Adrenal gland (tissue), 9 donors: ENCODE measurements at regions not wholly inside any gene's neighbourhood (a gene's known extent, or its start where the extent isn't known, plus 50 kb on each side); places are given as distances from the start of the nearest gene placed in this dataset.

Experiments used
- DNase-seq, 7 donors: peaks; one replicate each; pipeline ENCODE4 v3.0.0-alpha.2; 2019 to 2020
- H3K27ac ChIP-seq, 5 donors: fragments of 200-600 bp; sonication (generic) in 4 of 5; 1 replicate in 3 of 5; 2 replicates in 2 of 5; pipeline versions ENCODE4 v1.5.1 to v1.8.0; 2016 to 2020; ENCODE audit warnings: mild to moderate bottlenecking in 1 of 5
- H3K27me3 ChIP-seq: fragments of 200-600 bp; 2 replicates; pipeline ENCODE4 v1.8.0; 2021
- H3K36me3 ChIP-seq, 2 donors: fragments of 200-600 bp; replicated peaks in 1 of 2; 1 replicate in 1 of 2; 2 replicates in 1 of 2; pipeline versions ENCODE4 v1.5.1 to v1.8.0; 2018 to 2022
- H3K4me1 ChIP-seq, 2 donors: fragments of 200-600 bp; replicated peaks in 1 of 2; 1 replicate in 1 of 2; 2 replicates in 1 of 2; pipeline versions ENCODE4 v1.5.1 to v1.8.0; 2018 to 2021
- H3K4me3 ChIP-seq, 4 donors: fragments of 200-600 bp; sonication (generic) in 3 of 4; one replicate each; pipeline ENCODE4 v1.5.1; 2016 to 2018
- H3K9me3 ChIP-seq, 3 donors: fragments of 200-600 bp; sonication (generic) in 1 of 3; replicated peaks in 1 of 3; 1 replicate in 2 of 3; 2 replicates in 1 of 3; pipeline versions ENCODE4 v1.5.1 to v1.8.0; 2016 to 2021
- CTCF ChIP-seq, 6 experiments: fragments of 450-650 bp in 4 of 6; fragments of 200-600 bp in 2 of 6; sonication (generic) in 1 of 6; IDR thresholded peaks; 1 replicate in 5 of 6; 2 replicates in 1 of 6; pipeline versions ENCODE4 v1.5.1 to v1.8.0; 2016 to 2021; ENCODE audit warnings: antibody characterized with exemption in 6 of 6, mild to moderate bottlenecking in 2 of 6, moderate library complexity in 1 of 6
- POLR2A ChIP-seq, 2 donors: fragments of 450-650 bp; IDR thresholded peaks; one replicate each; pipeline ENCODE4 v1.6.1; 2017; ENCODE audit warnings: antibody characterized with exemption in 2 of 2, mild to moderate bottlenecking in 2 of 2, moderate library complexity in 1 of 2
- WGBS, 4 donors: extraction: QIAGEN DNeasy Blood & Tissue Kit in 2 of 4; methylation state at CpG; one replicate each; pipeline versions ENCODE4 v1.1.5 to v1.1.7; 2013 to 2017; 5-methylcytosine and 5-hydroxymethylcytosine counted together
- intact Hi-C, 2 donors: fragments of 100-400 bp; cut with DNase I; formaldehyde crosslinking; loops; one replicate each; pipeline versions ENCODE4 v1.14.1 to v1.15.0; 2022 to 2023
- donor health status: healthy with polysubstance abuse.
- donor health status: Bipolar disorder and iron deficiency.
- donor health status: DM: yes; HTN: yes; CAD: no.
- donor health status: DM: no; HTN: no; CAD: no.
- donor health status: DM: no; HTN: no; CAD: no.

- 74 to 89% (median 84%) methylated on average over 5 of the region's 5 CpGs for WGBS, 4 donors
These were observed 143.6 kb downstream of the COPRS start for GRCh38 chr17:31715446-31715845.

GRCh38 chr17:31704483-31704882 lies 154.6 kb downstream of the COPRS start:
- Histone ChIP-seq H3K27ac (no peak overlapping the region), H3K4me3 (no peak overlapping the region), H3K4me1 (no peaks in the 10 kb centered on the region), H3K27me3 (no peaks in the 10 kb centered on the region), H3K9me3 (no peaks in the 10 kb centered on the region), H3K36me3 (no peaks in the 10 kb centered on the region)
- 72 to 82% (median 76%) methylated on average over 10 of the region's 10 CpGs for WGBS, 4 donors
- no peak for TF ChIP-seq CTCF (IDR thresholded peaks at IDR 0.05)
- TF ChIP-seq POLR2A (IDR thresholded peaks at IDR 0.05) = no peak
- intact Hi-C loops = no loop called here
- DNase-seq = no peak

More at GRCh38 chr17:31715446-31715845, 143.6 kb downstream of the COPRS start:
- Histone ChIP-seq H3K4me1 (no peaks in the 10 kb centered on the region), H3K9me3 (no peaks in the 10 kb centered on the region), H3K27me3 (no peaks in the 10 kb centered on the region), H3K27ac (no peak overlapping the region), H3K36me3 (no peaks in the 10 kb centered on the region), H3K4me3 (no peak overlapping the region)
- no peak for TF ChIP-seq CTCF (IDR thresholded peaks at IDR 0.05)
- TF ChIP-seq POLR2A (IDR thresholded peaks at IDR 0.05) = no peak
- intact Hi-C loops = no loop called here
- no peak for DNase-seq

GRCh38 chr17:31702041-31702440 lies 157.0 kb downstream of the COPRS start:
- Histone ChIP-seq H3K4me1 (no peaks in the 10 kb centered on the region), H3K4me3 (no peak overlapping the region), H3K36me3 (no peaks in the 10 kb centered on the region), H3K27ac (no peak overlapping the region), H3K27me3 (no peaks in the 10 kb centered on the region), H3K9me3 (no peaks in the 10 kb centered on the region)
- no peak for TF ChIP-seq CTCF (IDR thresholded peaks at IDR 0.05)
- TF ChIP-seq POLR2A (IDR thresholded peaks at IDR 0.05) = no peak
- DNase-seq = no peak
- intact Hi-C loops = no loop called here
- 68 to 76% (median 74%) methylated on average over 3 of the region's 3 CpGs for WGBS, 4 donors

GRCh38 chr17:31700973-31701372 lies 158.1 kb downstream of the COPRS start:
- H3K4me1 ChIP-seq = no peaks in the 10 kb centered on the region
- 69 to 89% (median 81%) methylated on average over 1 of the region's 1 CpG for WGBS, 4 donors
- no peaks in the 10 kb centered on the region for H3K9me3 ChIP-seq
- DNase-seq = no peak
- no peaks in the 10 kb centered on the region for H3K36me3 ChIP-seq
- no peak overlapping the region for H3K4me3 ChIP-seq
- intact Hi-C loops = no loop called here
- H3K27ac ChIP-seq = no peak overlapping the region
- TF ChIP-seq POLR2A (IDR thresholded peaks at IDR 0.05) (no peak), CTCF (IDR thresholded peaks at IDR 0.05) (no peak)
- H3K27me3 ChIP-seq = no peaks in the 10 kb centered on the region
